ENCODE measurements at regions not wholly inside any gene's neighbourhood (a gene's known extent, or its start where the extent isn't known, plus 50 kb on each side); places are given as distances from the start of the nearest gene placed in this dataset.

GRCh38 chr2:212904646-212905045 is 246.8 kb downstream of the IKZF2 start:
- Histone ChIP-seq H3K4me3 (ENCODE audit: severe bottlenecking) (no peak overlapping the region), H3K27ac (ENCODE audit: poor library complexity, severe bottlenecking) (peak overlapping the region; percentile 99), H3K9me3 (ENCODE audit: severe bottlenecking) (no peaks in the 10 kb centered on the region), H3K4me1 (ENCODE audit: insufficient read depth, poor library complexity, severe bottlenecking) (peaks cover 59% of the 10 kb centered on the region), H3K27me3 (ENCODE audit: insufficient read depth, poor library complexity, severe bottlenecking) (no peaks in the 10 kb centered on the region), H3K36me3 (ENCODE audit: low read depth) (no peaks in the 10 kb centered on the region)
- no peak for DNase-seq (ENCODE audit: low spot score)
- ATAC-seq (ENCODE audit: low read depth): no peak
- TF ChIP-seq, protein P1, sequence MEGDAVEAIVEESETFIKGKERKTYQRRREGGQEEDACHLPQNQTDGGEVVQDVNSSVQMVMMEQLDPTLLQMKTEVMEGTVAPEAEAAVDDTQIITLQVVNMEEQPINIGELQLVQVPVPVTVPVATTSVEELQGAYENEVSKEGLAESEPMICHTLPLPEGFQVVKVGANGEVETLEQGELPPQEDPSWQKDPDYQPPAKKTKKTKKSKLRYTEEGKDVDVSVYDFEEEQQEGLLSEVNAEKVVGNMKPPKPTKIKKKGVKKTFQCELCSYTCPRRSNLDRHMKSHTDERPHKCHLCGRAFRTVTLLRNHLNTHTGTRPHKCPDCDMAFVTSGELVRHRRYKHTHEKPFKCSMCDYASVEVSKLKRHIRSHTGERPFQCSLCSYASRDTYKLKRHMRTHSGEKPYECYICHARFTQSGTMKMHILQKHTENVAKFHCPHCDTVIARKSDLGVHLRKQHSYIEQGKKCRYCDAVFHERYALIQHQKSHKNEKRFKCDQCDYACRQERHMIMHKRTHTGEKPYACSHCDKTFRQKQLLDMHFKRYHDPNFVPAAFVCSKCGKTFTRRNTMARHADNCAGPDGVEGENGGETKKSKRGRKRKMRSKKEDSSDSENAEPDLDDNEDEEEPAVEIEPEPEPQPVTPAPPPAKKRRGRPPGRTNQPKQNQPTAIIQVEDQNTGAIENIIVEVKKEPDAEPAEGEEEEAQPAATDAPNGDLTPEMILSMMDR (IDR thresholded peaks at IDR 0.05; ENCODE audit: poor library complexity, severe bottlenecking): no peak

GRCh38 chr2:212903413-212903812 is 248.0 kb downstream of the IKZF2 start:
- Histone ChIP-seq H3K27ac (ENCODE audit: poor library complexity, severe bottlenecking) (peak overlapping the region; percentile 99), H3K27me3 (ENCODE audit: insufficient read depth, poor library complexity, severe bottlenecking) (no peaks in the 10 kb centered on the region), H3K4me3 (ENCODE audit: severe bottlenecking) (no peak overlapping the region), H3K9me3 (ENCODE audit: severe bottlenecking) (no peaks in the 10 kb centered on the region), H3K4me1 (ENCODE audit: insufficient read depth, poor library complexity, severe bottlenecking) (peaks cover 59% of the 10 kb centered on the region), H3K36me3 (ENCODE audit: low read depth) (no peaks in the 10 kb centered on the region)
- DNase-seq (ENCODE audit: low spot score): no peak
- no peak for ATAC-seq (ENCODE audit: low read depth)
- TF ChIP-seq, protein P1 (IDR thresholded peaks at IDR 0.05; ENCODE audit: poor library complexity, severe bottlenecking): no peak

GRCh38 chr2:212902421-212902820 is 249.0 kb downstream of the IKZF2 start:
- TF ChIP-seq, protein P1 (IDR thresholded peaks at IDR 0.05; ENCODE audit: poor library complexity, severe bottlenecking): no peak
- Histone ChIP-seq H3K36me3 (ENCODE audit: low read depth) (no peaks in the 10 kb centered on the region), H3K9me3 (ENCODE audit: severe bottlenecking) (no peaks in the 10 kb centered on the region), H3K4me1 (ENCODE audit: insufficient read depth, poor library complexity, severe bottlenecking) (peaks cover 51% of the 10 kb centered on the region), H3K27ac (ENCODE audit: poor library complexity, severe bottlenecking) (peak overlapping the region; percentile 99), H3K27me3 (ENCODE audit: insufficient read depth, poor library complexity, severe bottlenecking) (no peaks in the 10 kb centered on the region), H3K4me3 (ENCODE audit: severe bottlenecking) (no peak overlapping the region)
- no peak for DNase-seq (ENCODE audit: low spot score)
- no peak for ATAC-seq (ENCODE audit: low read depth)

GRCh38 chr2:212901604-212902275 is 249.7 kb downstream of the IKZF2 start:
- no peaks in the 10 kb centered on the region for H3K9me3 ChIP-seq (ENCODE audit: severe bottlenecking)
- H3K27me3 ChIP-seq (ENCODE audit: insufficient read depth, poor library complexity, severe bottlenecking): no peaks in the 10 kb centered on the region
- H3K36me3 ChIP-seq (ENCODE audit: low read depth): no peaks in the 10 kb centered on the region
- no peak for DNase-seq (ENCODE audit: low spot score)
- H3K4me1 ChIP-seq (ENCODE audit: insufficient read depth, poor library complexity, severe bottlenecking): peaks cover 45% of the 10 kb centered on the region
- TF ChIP-seq, protein P1 (IDR thresholded peaks at IDR 0.05; ENCODE audit: poor library complexity, severe bottlenecking): no peak
- peak overlapping the region; percentile 99 for H3K27ac ChIP-seq (ENCODE audit: poor library complexity, severe bottlenecking)
- H3K4me3 ChIP-seq (ENCODE audit: severe bottlenecking): no peak overlapping the region
- no peak for ATAC-seq (ENCODE audit: low read depth)

DNA sequence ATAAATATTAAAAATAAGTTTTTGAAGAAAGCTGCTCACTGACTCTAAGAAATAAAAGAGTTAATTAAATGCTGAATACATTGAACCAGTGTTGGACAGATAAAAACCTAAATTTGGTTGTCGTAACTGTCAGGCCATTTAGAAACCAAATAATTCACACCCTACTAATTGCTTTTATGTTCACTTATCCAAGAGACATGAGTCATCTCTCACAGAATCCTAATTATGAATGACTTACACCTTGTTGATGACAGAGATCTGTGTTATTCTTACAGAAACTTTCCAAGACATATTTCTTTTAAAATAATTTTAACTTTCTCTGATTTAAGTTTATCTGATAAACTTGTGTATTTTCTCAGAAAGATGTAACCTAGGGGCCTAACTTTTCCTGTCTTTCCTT is 250.7 kb downstream of the IKZF2 start:
- DNase-seq (ENCODE audit: low spot score): no peak
- TF ChIP-seq, protein P1 (IDR thresholded peaks at IDR 0.05; ENCODE audit: poor library complexity, severe bottlenecking): no peak
- H3K4me3 ChIP-seq (ENCODE audit: severe bottlenecking): no peak overlapping the region
- no peak overlapping the region for H3K27ac ChIP-seq (ENCODE audit: poor library complexity, severe bottlenecking)
- no peaks in the 10 kb centered on the region for H3K9me3 ChIP-seq (ENCODE audit: severe bottlenecking)
- peaks cover 34% of the 10 kb centered on the region for H3K4me1 ChIP-seq (ENCODE audit: insufficient read depth, poor library complexity, severe bottlenecking)
- no peaks in the 10 kb centered on the region for H3K27me3 ChIP-seq (ENCODE audit: insufficient read depth, poor library complexity, severe bottlenecking)
- ATAC-seq (ENCODE audit: low read depth): no peak
- no peaks in the 10 kb centered on the region for H3K36me3 ChIP-seq (ENCODE audit: low read depth)
